H1 (cell line): ENCODE measurements at regions not wholly inside any gene's neighbourhood (a gene's known extent, or its start where the extent isn't known, plus 50 kb on each side); places are given as distances from the start of the nearest gene placed in this dataset.

Source experiments
- CTCF ChIA-PET: fragments of 300-600 bp; sonication (Branson Sonifier 250); formaldehyde crosslinking; loops from one replicate; lab custom pipeline; 2021; ENCODE audit not compliant: partially characterized antibody; lab: Charles Lee
- POLR2A ChIA-PET: fragments of 300-600 bp; sonication (Branson Sonifier 250); formaldehyde crosslinking; loops from one replicate; lab custom pipeline; 2021; ENCODE audit warnings: inconsistent platforms; ENCODE audit not compliant: partially characterized antibody; lab: Charles Lee
- DNase-seq, 2 experiments: peaks; one replicate each; pipeline versions ENCODE4 v3.0.0 to v3.0.0-alpha.2; 2010 to 2022; ENCODE audit warnings: low spot score in 2 of 2, low read depth in 1 of 2, mixed read lengths in 1 of 2
- FAIRE-seq: peaks from 2 replicates; lab custom pipeline; 2011; peaks lifted over from hg19 to GRCh38; lab: Jason Lieb, UNC
- H2AFZ ChIP-seq: 2 replicates; pipeline ENCODE4 v1.8.1; 2012; ENCODE audit warnings: low read length, inconsistent platforms
- H2AK5ac ChIP-seq: 2 replicates; pipeline ENCODE4 v1.6.1; 2013; ENCODE audit warnings: low read depth, low read length
- H2BK120ac ChIP-seq: replicated peaks from 2 replicates; pipeline ENCODE3; 2013; ENCODE audit warnings: low read depth, low read length, inconsistent platforms
- H2BK12ac ChIP-seq: 2 replicates; pipeline ENCODE4 v1.6.1; 2013; ENCODE audit warnings: low read depth, low read length
- H2BK15ac ChIP-seq: 2 replicates; pipeline ENCODE4 v1.6.1; 2013; ENCODE audit warnings: low read length
- H2BK20ac ChIP-seq: 2 replicates; pipeline ENCODE4 v1.6.1; 2013; ENCODE audit warnings: low read length
- H2BK5ac ChIP-seq: 2 replicates; pipeline ENCODE4 v1.6.1; 2013; ENCODE audit warnings: low read depth, low read length
- H3K14ac ChIP-seq: 2 replicates; pipeline ENCODE4 v1.6.1; 2013; ENCODE audit warnings: inconsistent platforms; ENCODE audit not compliant: insufficient read length
- H3K18ac ChIP-seq: 2 replicates; pipeline ENCODE4 v1.6.1; 2013; ENCODE audit warnings: low read length; ENCODE audit errors: extremely low read depth
- H3K23ac ChIP-seq: 2 replicates; pipeline ENCODE4 v1.6.1; 2013; ENCODE audit warnings: inconsistent platforms; ENCODE audit not compliant: insufficient read length
- H3K23me2 ChIP-seq: 2 replicates; pipeline ENCODE4 v1.6.1; 2013; ENCODE audit warnings: low read depth, low read length
- H3K27ac ChIP-seq: 2 replicates; pipeline ENCODE4 v1.6.1; 2011; ENCODE audit warnings: low read depth, low read length, inconsistent platforms
- H3K27me3 ChIP-seq, 4 experiments: replicated peaks in 1 of 4; 1 replicate in 1 of 4; 2 replicates in 3 of 4; pipeline versions ENCODE4 v1.6.1 to v1.8.1; 2011 to 2013; ENCODE audit warnings: low read length in 3 of 4, mild to moderate bottlenecking in 3 of 4, inconsistent platforms in 2 of 4, mixed read lengths in 2 of 4, moderate library complexity in 1 of 4; ENCODE audit not compliant: control insufficient read depth in 3 of 4, insufficient read depth in 3 of 4; ENCODE audit errors: extremely low read depth in 1 of 4
- H3K36me3 ChIP-seq, 4 experiments: 2 replicates each; pipeline versions ENCODE4 v1.6.1 to v1.8.1; 2011 to 2013; ENCODE audit warnings: mild to moderate bottlenecking in 4 of 4, low read length in 3 of 4, moderate library complexity in 2 of 4, control low read depth in 1 of 4, inconsistent platforms in 1 of 4; ENCODE audit not compliant: insufficient read depth in 4 of 4, control insufficient read depth in 2 of 4
- H3K4ac ChIP-seq: replicated peaks from 2 replicates; pipeline ENCODE3; 2013; ENCODE audit warnings: low read length, low read depth, mixed read lengths, inconsistent platforms; ENCODE audit not compliant: insufficient read length
- H3K4me1 ChIP-seq, 4 experiments: replicated peaks in 1 of 4; 1 replicate in 1 of 4; 2 replicates in 3 of 4; pipeline versions ENCODE4 v1.6.1 to v1.8.1; 2011 to 2013; ENCODE audit warnings: low read length in 3 of 4, inconsistent platforms in 2 of 4, mixed read lengths in 1 of 4; ENCODE audit not compliant: insufficient read depth in 4 of 4, control insufficient read depth in 3 of 4
- H3K4me2 ChIP-seq, 2 experiments: 2 replicates each; pipeline versions ENCODE4 v1.6.1 to v1.8.1; 2011 to 2013; ENCODE audit warnings: low read depth in 2 of 2, low read length in 2 of 2, control low read depth in 1 of 2, inconsistent platforms in 1 of 2, mild to moderate bottlenecking in 1 of 2; ENCODE audit not compliant: insufficient read depth in 1 of 2
- H3K4me3 ChIP-seq, 4 experiments: fragments of 200-600, 300-600 bp in 1 of 4; sonication (generic), shearing (Covaris generic), sonication (Bioruptor Twin) in 1 of 4; 2 replicates each; pipeline versions ENCODE4 v1.5.1 to v1.8.1; 2011 to 2016; ENCODE audit warnings: low read length in 4 of 4, low read depth in 3 of 4, control low read depth in 2 of 4, inconsistent platforms in 2 of 4, mild to moderate bottlenecking in 2 of 4, mixed read lengths in 1 of 4, moderate library complexity in 1 of 4; ENCODE audit not compliant: insufficient read depth in 2 of 4; ENCODE audit errors: extremely low read depth in 1 of 4
- H3K56ac ChIP-seq: replicated peaks from 2 replicates; pipeline ENCODE3; 2013; ENCODE audit warnings: low read depth, mild to moderate bottlenecking, mixed read lengths, low read length, inconsistent platforms; ENCODE audit not compliant: insufficient read length
- H3K79me1 ChIP-seq: 2 replicates; pipeline ENCODE4 v1.6.1; 2013; ENCODE audit warnings: low read depth, low read length, control low read depth
- H3K79me2 ChIP-seq, 2 experiments: 2 replicates each; pipeline versions ENCODE4 v1.6.1 to v1.8.1; 2012 to 2013; ENCODE audit warnings: low read length in 2 of 2, mild to moderate bottlenecking in 2 of 2, inconsistent platforms in 1 of 2; ENCODE audit not compliant: insufficient read depth in 2 of 2, control insufficient read depth in 1 of 2
- H3K9ac ChIP-seq, 4 experiments: replicated peaks in 1 of 4; 1 replicate in 1 of 4; 2 replicates in 3 of 4; pipeline versions ENCODE4 v1.6.1 to v1.8.1; 2011 to 2013; ENCODE audit warnings: low read depth in 3 of 4, low read length in 3 of 4, control low read depth in 2 of 4, mild to moderate bottlenecking in 2 of 4, moderate library complexity in 2 of 4, inconsistent platforms in 1 of 4; ENCODE audit errors: extremely low read depth in 1 of 4
- H3K9me3 ChIP-seq, 2 experiments: 2 replicates each; pipeline versions ENCODE4 v1.6.1 to v1.8.1; 2012 to 2013; ENCODE audit warnings: mild to moderate bottlenecking in 2 of 2, moderate library complexity in 2 of 2, control low read depth in 1 of 2, inconsistent platforms in 1 of 2, low read depth in 1 of 2, low read length in 1 of 2, mixed read lengths in 1 of 2; ENCODE audit not compliant: insufficient read depth in 2 of 2
- H4K20me1 ChIP-seq, 2 experiments: replicated peaks in 1 of 2; 2 replicates each; pipeline versions ENCODE3 to v1.8.1; 2011 to 2013; ENCODE audit warnings: inconsistent platforms in 2 of 2, low read length in 2 of 2, mild to moderate bottlenecking in 1 of 2; ENCODE audit not compliant: insufficient read depth in 2 of 2, control insufficient read depth in 1 of 2
- H4K5ac ChIP-seq: 2 replicates; pipeline ENCODE4 v1.6.1; 2013; ENCODE audit warnings: low read length, low read depth, mixed read lengths, inconsistent platforms; ENCODE audit not compliant: insufficient read length
- H4K8ac ChIP-seq: 2 replicates; pipeline ENCODE4 v1.8.0; 2013; ENCODE audit warnings: mild to moderate bottlenecking, moderate library complexity, low read length, inconsistent platforms; ENCODE audit not compliant: insufficient read depth; ENCODE audit errors: extremely low read depth
- H4K91ac ChIP-seq: replicated peaks from 2 replicates; pipeline ENCODE3; 2013; ENCODE audit warnings: low read length, mixed read lengths, inconsistent platforms; ENCODE audit not compliant: insufficient read length
- BCL11A ChIP-seq, 2 experiments: IDR thresholded peaks; one replicate each; pipeline ENCODE4 v1.6.1; 2011; ENCODE audit warnings: low read depth in 2 of 2, low read length in 2 of 2, mild to moderate bottlenecking in 2 of 2
- FOSL1 ChIP-seq: IDR thresholded peaks from 2 replicates; pipeline ENCODE4 v1.6.1; 2011; ENCODE audit warnings: mild to moderate bottlenecking, low read depth, low read length, moderate library complexity; ENCODE audit not compliant: insufficient read depth
- GABPA ChIP-seq: IDR thresholded peaks from 2 replicates; pipeline ENCODE4 v1.6.1; 2011; ENCODE audit warnings: mild to moderate bottlenecking, low read length, moderate library complexity, borderline replicate concordance; ENCODE audit not compliant: insufficient read depth
- JUND ChIP-seq: IDR thresholded peaks from 2 replicates; pipeline ENCODE4 v1.6.1; 2011; ENCODE audit warnings: mild to moderate bottlenecking, improper control_type of control experiment, low read length
- KDM4A ChIP-seq: IDR thresholded peaks from one replicate; pipeline ENCODE4 v1.7.1; 2012; ENCODE audit warnings: low read depth, mild to moderate bottlenecking, moderate library complexity, low read length, inconsistent platforms; ENCODE audit not compliant: severe bottlenecking
- NANOG ChIP-seq: IDR thresholded peaks from 2 replicates; pipeline ENCODE4 v1.6.1; 2011; ENCODE audit warnings: low read length, low read depth, mild to moderate bottlenecking, inconsistent platforms; ENCODE audit not compliant: insufficient read depth, poor library complexity, severe bottlenecking
- NRF1 ChIP-seq: IDR thresholded peaks from 2 replicates; pipeline ENCODE4 v1.6.1; 2011; ENCODE audit warnings: mild to moderate bottlenecking, low read depth, low read length, improper control_type of control experiment
- RBBP5 ChIP-seq: IDR thresholded peaks from 2 replicates; pipeline ENCODE4 v1.7.1; 2012; ENCODE audit warnings: low read depth, mild to moderate bottlenecking, inconsistent platforms, low read length, moderate library complexity, borderline replicate concordance
- SIRT6 ChIP-seq: IDR thresholded peaks from one replicate; pipeline ENCODE4 v1.7.1; 2012; ENCODE audit warnings: low read length, inconsistent platforms
- SP1 ChIP-seq: IDR thresholded peaks from 2 replicates; pipeline ENCODE4 v1.6.1; 2011; ENCODE audit warnings: low read depth, low read length
- YY1 ChIP-seq: IDR thresholded peaks from 2 replicates; pipeline ENCODE4 v1.6.1; 2011; ENCODE audit warnings: low read depth, mild to moderate bottlenecking, low read length
- WGBS, 2 experiments: shearing (Covaris generic) in 1 of 2; methylation state at CpG; one replicate each; pipeline versions ENCODE4 v1.1.6 to v1.1.7; 2013 to 2015; ENCODE audit warnings: low lambda C conversion rate in 2 of 2, mixed read lengths in 2 of 2, inconsistent platforms in 1 of 2, low coverage in 1 of 2, missing lambda C conversion rate in 1 of 2; ENCODE audit not compliant: insufficient replicate concordance in 2 of 2, insufficient coverage in 1 of 2, insufficient read length in 1 of 2; ENCODE audit errors: extremely low coverage in 1 of 2, missing lambda C conversion rate in 1 of 2; 5-methylcytosine and 5-hydroxymethylcytosine counted together
- TF ChIP-seq, protein P1 (sequence below): IDR thresholded peaks from 2 replicates; pipeline ENCODE4 v1.6.1; 2012; ENCODE audit warnings: inconsistent platforms

DNA sequence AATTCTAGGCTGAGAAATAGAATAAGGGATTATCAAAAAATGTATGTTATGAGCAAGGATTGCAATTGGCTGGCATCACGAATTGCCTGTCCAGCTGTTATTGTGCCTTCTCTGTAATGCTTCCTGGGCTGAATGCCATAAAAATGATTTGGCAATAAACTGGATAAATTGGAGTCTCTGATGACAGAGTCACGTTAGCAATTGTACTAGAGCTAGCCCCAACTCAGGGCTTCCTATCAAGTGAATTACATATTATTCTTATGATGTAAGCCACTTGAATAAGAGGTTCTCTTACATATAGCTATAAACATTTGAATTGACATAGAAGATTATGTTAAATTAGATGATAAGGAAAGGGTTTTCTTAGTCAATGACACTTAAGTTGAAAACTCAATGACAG is 607.5 kb upstream of the REG3G start:
- H3K9ac ChIP-seq = no peak overlapping the region
- TF ChIP-seq BCL11A (IDR thresholded peaks at IDR 0.05; ENCODE audit: low read depth in 2 of 2, low read length in 2 of 2) (no peak), NRF1 (no peak), RBBP5 (no peak), SP1 (no peak), YY1 (no peak), GABPA (no peak), JUND (no peak), FOSL1 (no peak), KDM4A (no peak), NANOG (no peak), SIRT6 (no peak)
- TF ChIP-seq, protein P1, sequence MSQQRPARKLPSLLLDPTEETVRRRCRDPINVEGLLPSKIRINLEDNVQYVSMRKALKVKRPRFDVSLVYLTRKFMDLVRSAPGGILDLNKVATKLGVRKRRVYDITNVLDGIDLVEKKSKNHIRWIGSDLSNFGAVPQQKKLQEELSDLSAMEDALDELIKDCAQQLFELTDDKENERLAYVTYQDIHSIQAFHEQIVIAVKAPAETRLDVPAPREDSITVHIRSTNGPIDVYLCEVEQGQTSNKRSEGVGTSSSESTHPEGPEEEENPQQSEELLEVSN = no peak
- TF ChIP-seq, all 59 proteins: peak for 0
- no peak for FAIRE-seq
- H4K8ac ChIP-seq = no peak overlapping the region
- no peak for DNase-seq
- H3K23me2 ChIP-seq = no peaks in the 10 kb centered on the region
- no peaks in the 10 kb centered on the region for H4K20me1 ChIP-seq
- CTCF ChIA-PET = no interaction called here
- H3K79me1 ChIP-seq = no peaks in the 10 kb centered on the region
- H3K4me1 ChIP-seq = no peaks in the 10 kb centered on the region
- H3K4ac ChIP-seq = no peak overlapping the region
- no peak overlapping the region for H2BK20ac ChIP-seq
- no peak overlapping the region for H2AK5ac ChIP-seq
- H2BK5ac ChIP-seq = no peak overlapping the region
- no peak overlapping the region for H2BK12ac ChIP-seq
- H3K18ac ChIP-seq = no peak overlapping the region
- POLR2A ChIA-PET = no interaction called here
- H3K27me3 ChIP-seq = no peaks in the 10 kb centered on the region
- H2BK120ac ChIP-seq = no peak overlapping the region
- H3K79me2 ChIP-seq = no peaks in the 10 kb centered on the region
- H2AFZ ChIP-seq = no peak overlapping the region
- no peak overlapping the region for H3K56ac ChIP-seq
- H3K23ac ChIP-seq = no peak overlapping the region
- no peak overlapping the region for H2BK15ac ChIP-seq
- no peak overlapping the region for H4K91ac ChIP-seq
- H3K27ac ChIP-seq = no peak overlapping the region
- H3K36me3 ChIP-seq = no peaks in the 10 kb centered on the region
- no peak overlapping the region for H3K4me2 ChIP-seq
- 93% methylated on average over 2 of the region's 2 CpGs; no CpG with 5 or more reads in 1 of the 2 experiments for WGBS, 2 experiments
- H3K14ac ChIP-seq = no peak overlapping the region
- H3K9me3 ChIP-seq = no peaks in the 10 kb centered on the region
- no peak overlapping the region for H3K4me3 ChIP-seq
- H4K5ac ChIP-seq = no peak overlapping the region
